ENCODE measurements at regions not wholly inside any gene's neighbourhood (a gene's known extent, or its start where the extent isn't known, plus 50 kb on each side); places are given as distances from the start of the nearest gene placed in this dataset.

DNA sequence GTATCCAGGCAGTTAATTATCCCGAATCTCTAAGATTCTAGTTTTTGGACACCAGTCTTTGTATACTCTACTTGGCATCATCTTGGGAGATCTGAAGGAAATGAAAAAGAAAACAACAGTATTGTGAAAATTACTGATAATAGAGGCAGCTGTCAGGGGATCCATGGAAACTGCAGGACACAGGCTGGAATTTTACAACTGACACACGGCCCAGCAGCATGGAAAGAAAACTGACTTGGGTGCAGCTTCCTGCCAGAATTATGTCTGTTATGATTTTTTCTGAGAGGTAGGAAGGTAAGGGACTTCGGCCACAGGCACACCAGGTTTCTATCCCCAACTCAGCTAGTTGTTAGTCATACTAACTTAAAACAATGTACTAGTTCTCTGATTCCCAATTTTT, 57.7 kb upstream of the ERBB4 start:
- no peak for DNase-seq

DNA sequence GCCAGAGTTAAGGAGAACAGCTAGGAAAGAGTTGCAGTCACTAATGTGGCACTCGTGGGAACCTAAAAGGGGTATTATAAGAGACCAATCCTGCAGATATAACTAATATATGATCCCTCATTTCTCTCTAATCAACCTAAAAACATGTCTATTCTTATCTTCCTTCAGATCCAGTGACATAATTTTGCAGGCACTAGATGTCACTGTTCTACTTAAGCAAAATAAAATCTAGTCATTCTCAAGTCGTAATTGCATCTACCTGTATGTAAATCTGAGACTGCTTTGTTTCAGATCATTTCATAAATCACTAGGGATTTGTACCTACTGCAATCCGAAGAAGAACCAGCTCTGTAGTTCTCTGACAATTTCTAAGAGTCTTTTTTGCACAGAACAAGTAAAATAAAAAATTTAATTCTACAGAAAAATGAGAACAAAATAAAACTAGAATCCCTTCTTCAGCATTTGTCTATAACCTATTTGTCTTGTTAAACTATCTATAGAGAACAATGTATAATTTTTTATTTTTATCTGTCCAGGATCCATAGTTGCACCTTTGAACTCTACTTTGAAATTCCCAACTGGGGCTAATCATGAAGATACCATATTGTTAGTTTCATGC, 56.5 kb upstream of the ERBB4 start:
- peak; percentile 40 for DNase-seq

DNA sequence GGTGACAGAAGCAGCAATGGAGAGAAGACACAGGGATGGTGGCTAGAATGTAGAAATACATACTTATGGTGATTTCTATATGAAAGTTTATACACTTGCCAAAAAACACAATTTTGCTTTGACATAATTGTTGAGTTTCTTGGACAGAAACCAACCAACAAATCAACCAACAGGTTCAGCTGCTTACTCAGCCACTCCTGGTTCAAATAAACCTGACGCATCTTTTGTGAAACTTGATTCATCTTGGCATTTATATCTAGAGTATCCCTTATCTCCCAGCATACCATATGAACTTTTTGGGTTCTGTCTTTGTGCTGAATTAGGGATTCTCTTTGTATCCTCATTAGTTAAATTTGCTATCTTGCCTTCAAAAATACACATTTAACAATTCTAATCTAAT, 54.1 kb upstream of the ERBB4 start:
- DNase-seq = no peak
